ENCODE measurements at regions not wholly inside any gene's neighbourhood (a gene's known extent, or its start where the extent isn't known, plus 50 kb on each side); places are given as distances from the start of the nearest gene placed in this dataset.

- Histone ChIP-seq H3K9me3 (ENCODE audit: control insufficient read depth, insufficient read depth, low read depth, low read length) (no peaks in the 10 kb centered on the region), H3K4me1 (ENCODE audit: control insufficient read depth, extremely low read depth, insufficient read depth, low read length) (no peaks in the 10 kb centered on the region), H3K79me2 (ENCODE audit: control insufficient read depth, insufficient read depth, low read length) (no peaks in the 10 kb centered on the region), H2AFZ (ENCODE audit: low read length) (no peak overlapping the region), H3K4me2 (ENCODE audit: extremely low read depth, insufficient read depth, low read length) (no peak overlapping the region), H3K27me3 (ENCODE audit: control insufficient read depth, insufficient read depth, low read length) (peaks cover 3% of the 10 kb centered on the region), H3K9ac (ENCODE audit: insufficient read depth, low read length) (no peak overlapping the region), H4K20me1 (ENCODE audit: control insufficient read depth, extremely low read depth, insufficient read depth, low read length) (no peaks in the 10 kb centered on the region), H3K36me3 (ENCODE audit: control insufficient read depth, insufficient read depth, low read length) (no peaks in the 10 kb centered on the region), H3K4me3 (replicated peaks in 1 of 4; ENCODE audit: control extremely low read depth in 1 of 4, insufficient read depth in 1 of 4, low read depth in 3 of 4, low read length in 4 of 4) (no peak overlapping the region), H3K27ac (ENCODE audit: insufficient read depth, low read length) (no peak overlapping the region)
- no peak for DNase-seq (ENCODE audit: low read depth in 2 of 2)
- TF ChIP-seq, protein P1, sequence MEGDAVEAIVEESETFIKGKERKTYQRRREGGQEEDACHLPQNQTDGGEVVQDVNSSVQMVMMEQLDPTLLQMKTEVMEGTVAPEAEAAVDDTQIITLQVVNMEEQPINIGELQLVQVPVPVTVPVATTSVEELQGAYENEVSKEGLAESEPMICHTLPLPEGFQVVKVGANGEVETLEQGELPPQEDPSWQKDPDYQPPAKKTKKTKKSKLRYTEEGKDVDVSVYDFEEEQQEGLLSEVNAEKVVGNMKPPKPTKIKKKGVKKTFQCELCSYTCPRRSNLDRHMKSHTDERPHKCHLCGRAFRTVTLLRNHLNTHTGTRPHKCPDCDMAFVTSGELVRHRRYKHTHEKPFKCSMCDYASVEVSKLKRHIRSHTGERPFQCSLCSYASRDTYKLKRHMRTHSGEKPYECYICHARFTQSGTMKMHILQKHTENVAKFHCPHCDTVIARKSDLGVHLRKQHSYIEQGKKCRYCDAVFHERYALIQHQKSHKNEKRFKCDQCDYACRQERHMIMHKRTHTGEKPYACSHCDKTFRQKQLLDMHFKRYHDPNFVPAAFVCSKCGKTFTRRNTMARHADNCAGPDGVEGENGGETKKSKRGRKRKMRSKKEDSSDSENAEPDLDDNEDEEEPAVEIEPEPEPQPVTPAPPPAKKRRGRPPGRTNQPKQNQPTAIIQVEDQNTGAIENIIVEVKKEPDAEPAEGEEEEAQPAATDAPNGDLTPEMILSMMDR (conservative IDR thresholded peaks at IDR 0.05 in 1 of 2, IDR thresholded peaks at IDR 0.05 in 1 of 2; ENCODE audit: low read depth in 1 of 2, low read length in 2 of 2), result no peak
- TF ChIP-seq EZH2 (IDR thresholded peaks at IDR 0.05; ENCODE audit: low read length, missing control alignments), result no peak
Observed at GRCh38 chr9:126144603-126145456, 181.8 kb upstream of the MVB12B start.

DNA sequence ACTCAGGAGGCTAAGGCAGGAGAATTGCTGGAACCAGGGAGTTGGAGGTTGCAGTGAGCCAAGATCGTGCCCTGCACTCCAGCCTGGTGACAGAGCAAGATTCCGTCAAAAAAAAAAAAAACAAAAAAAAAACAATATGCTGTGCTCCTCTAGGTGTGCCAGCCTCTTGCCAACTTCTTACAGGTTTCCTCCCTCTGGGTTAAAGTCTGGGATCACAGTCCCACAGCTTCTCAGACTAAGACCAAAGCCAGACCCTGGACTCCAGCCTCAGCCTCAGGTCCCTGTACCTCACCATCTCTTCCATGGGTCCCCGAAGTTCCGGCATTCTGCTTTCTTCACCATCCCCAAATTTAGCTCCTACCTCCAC, 180.8 kb upstream of the MVB12B start:
- no peak for DNase-seq (ENCODE audit: low read depth in 2 of 2)
- Histone ChIP-seq H3K4me2 (ENCODE audit: extremely low read depth, insufficient read depth, low read length) (no peak overlapping the region), H2AFZ (ENCODE audit: low read length) (no peak overlapping the region), H4K20me1 (ENCODE audit: control insufficient read depth, extremely low read depth, insufficient read depth, low read length) (no peaks in the 10 kb centered on the region), H3K79me2 (ENCODE audit: control insufficient read depth, insufficient read depth, low read length) (no peaks in the 10 kb centered on the region), H3K4me1 (ENCODE audit: control insufficient read depth, extremely low read depth, insufficient read depth, low read length) (no peaks in the 10 kb centered on the region), H3K9ac (ENCODE audit: insufficient read depth, low read length) (no peak overlapping the region), H3K27ac (ENCODE audit: insufficient read depth, low read length) (no peak overlapping the region), H3K36me3 (ENCODE audit: control insufficient read depth, insufficient read depth, low read length) (no peaks in the 10 kb centered on the region), H3K4me3 (replicated peaks in 1 of 4; ENCODE audit: control extremely low read depth in 1 of 4, insufficient read depth in 1 of 4, low read depth in 3 of 4, low read length in 4 of 4) (no peak overlapping the region), H3K27me3 (ENCODE audit: control insufficient read depth, insufficient read depth, low read length) (peaks cover 3% of the 10 kb centered on the region), H3K9me3 (ENCODE audit: control insufficient read depth, insufficient read depth, low read depth, low read length) (no peaks in the 10 kb centered on the region)
- TF ChIP-seq, protein P1 (conservative IDR thresholded peaks at IDR 0.05 in 1 of 2, IDR thresholded peaks at IDR 0.05 in 1 of 2; ENCODE audit: low read depth in 1 of 2, low read length in 2 of 2), result no peak
- no peak for TF ChIP-seq EZH2 (IDR thresholded peaks at IDR 0.05; ENCODE audit: low read length, missing control alignments)

DNA sequence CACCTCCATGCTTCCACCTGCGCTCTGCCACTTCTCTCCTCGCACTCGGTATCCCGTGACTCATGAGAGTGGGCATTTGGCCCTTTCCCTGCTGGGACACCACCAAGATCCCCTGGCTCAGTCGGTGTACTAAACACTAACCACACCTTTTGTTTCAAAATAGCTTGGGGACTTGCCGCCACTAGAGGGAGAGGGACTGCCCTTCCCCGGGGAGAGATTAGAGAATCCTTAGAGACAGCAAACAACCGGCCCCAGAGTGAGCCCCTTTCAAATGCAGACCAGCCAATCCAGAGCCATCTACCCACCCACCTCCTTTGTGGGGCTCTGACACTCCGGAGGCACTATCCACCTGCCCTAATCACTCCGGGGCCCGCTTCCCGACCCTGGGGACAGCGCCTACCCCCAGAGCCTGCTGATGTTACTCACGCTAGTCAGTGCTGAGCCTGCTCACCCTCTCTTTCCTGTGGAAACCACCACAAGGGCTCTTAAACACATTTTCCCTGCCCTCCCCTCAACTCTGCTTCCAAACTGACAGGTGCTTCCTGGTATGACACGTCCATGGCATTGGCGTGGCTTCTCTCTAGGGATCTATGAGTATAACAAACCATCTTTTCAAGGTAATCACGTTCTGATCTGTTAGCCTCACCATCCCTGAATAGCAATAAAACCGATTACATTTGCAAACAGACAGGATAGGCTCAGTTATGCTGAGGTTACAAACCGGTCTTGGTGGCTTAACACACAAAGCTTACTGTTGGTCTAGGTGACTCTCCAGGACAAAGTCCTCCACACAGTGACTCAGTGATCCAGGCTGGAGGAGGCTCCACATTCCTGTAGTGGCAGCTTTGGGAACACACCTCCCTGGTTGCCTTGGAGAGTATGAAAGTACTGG, 180.1 kb upstream of the MVB12B start:
- Histone ChIP-seq H3K4me1 (ENCODE audit: control insufficient read depth, extremely low read depth, insufficient read depth, low read length) (no peaks in the 10 kb centered on the region), H3K27ac (ENCODE audit: insufficient read depth, low read length) (no peak overlapping the region), H3K4me3 (replicated peaks in 1 of 4; ENCODE audit: control extremely low read depth in 1 of 4, insufficient read depth in 1 of 4, low read depth in 3 of 4, low read length in 4 of 4) (no peak overlapping the region), H3K9ac (ENCODE audit: insufficient read depth, low read length) (no peak overlapping the region), H2AFZ (ENCODE audit: low read length) (no peak overlapping the region), H3K79me2 (ENCODE audit: control insufficient read depth, insufficient read depth, low read length) (no peaks in the 10 kb centered on the region), H4K20me1 (ENCODE audit: control insufficient read depth, extremely low read depth, insufficient read depth, low read length) (no peaks in the 10 kb centered on the region), H3K4me2 (ENCODE audit: extremely low read depth, insufficient read depth, low read length) (no peak overlapping the region), H3K27me3 (ENCODE audit: control insufficient read depth, insufficient read depth, low read length) (peaks cover 7% of the 10 kb centered on the region), H3K36me3 (ENCODE audit: control insufficient read depth, insufficient read depth, low read length) (no peaks in the 10 kb centered on the region), H3K9me3 (ENCODE audit: control insufficient read depth, insufficient read depth, low read depth, low read length) (no peaks in the 10 kb centered on the region)
- TF ChIP-seq, protein P1 (conservative IDR thresholded peaks at IDR 0.05 in 1 of 2, IDR thresholded peaks at IDR 0.05 in 1 of 2; ENCODE audit: low read depth in 1 of 2, low read length in 2 of 2), result peak; percentile 21 to 27
- no peak for TF ChIP-seq EZH2 (IDR thresholded peaks at IDR 0.05; ENCODE audit: low read length, missing control alignments)
- no peak for DNase-seq (ENCODE audit: low read depth in 2 of 2)

Measured in fibroblast of lung (primary cell).